NCI-H748 (cell line): ENCODE measurements at regions not wholly inside any gene's neighbourhood (a gene's known extent, or its start where the extent isn't known, plus 50 kb on each side); places are given as distances from the start of the nearest gene placed in this dataset.

Experiments used
- DNase-seq: peaks from one replicate; lab custom pipeline; 2025; ENCODE audit not compliant: unreplicated experiment; lab: John Stamatoyannopoulos, UW

GRCh38 chr6:56771929-56772607 is 129.4 kb upstream of the DST start:
- DNase-seq: no peak

GRCh38 chr6:56771189-56771588 is 128.5 kb upstream of the DST start:
- DNase-seq: no peak

- DNase-seq: no peak
Measured at GRCh38 chr6:56770011-56770520, 127.4 kb upstream of the DST start.

- no peak for DNase-seq
Measured at GRCh38 chr6:56767892-56768531, 125.3 kb upstream of the DST start.

- DNase-seq: no peak
Measured at GRCh38 chr6:56767435-56767834, 124.7 kb upstream of the DST start.

- DNase-seq: no peak
Measured at GRCh38 chr6:56766806-56767178, 124.1 kb upstream of the DST start.

GRCh38 chr6:56766139-56766805 is 123.6 kb upstream of the DST start:
- no peak for DNase-seq

GRCh38 chr6:56765494-56765893 is 122.8 kb upstream of the DST start:
- no peak for DNase-seq

GRCh38 chr6:56764081-56764566 is 121.4 kb upstream of the DST start:
- DNase-seq: peak; percentile 34

GRCh38 chr6:56761651-56762050 is 119.0 kb upstream of the DST start:
- no peak for DNase-seq

- DNase-seq: no peak
Measured at GRCh38 chr6:56760842-56761241, 118.2 kb upstream of the DST start.

- no peak for DNase-seq
Measured at GRCh38 chr6:56759521-56759920, 116.8 kb upstream of the DST start.

- DNase-seq: no peak
Measured at GRCh38 chr6:56758553-56758952, 115.9 kb upstream of the DST start.

GRCh38 chr6:56758120-56758519 is 115.4 kb upstream of the DST start:
- DNase-seq: no peak

GRCh38 chr6:56757588-56757984 is 114.9 kb upstream of the DST start:
- DNase-seq: no peak

- DNase-seq: no peak
Measured at GRCh38 chr6:56756791-56757587, 114.3 kb upstream of the DST start.

- DNase-seq: no peak
Measured at GRCh38 chr6:56756219-56756789, 113.6 kb upstream of the DST start.

- no peak for DNase-seq
Measured at GRCh38 chr6:56755040-56755439, 112.4 kb upstream of the DST start.

GRCh38 chr6:56753811-56754210 is 111.1 kb upstream of the DST start:
- no peak for DNase-seq

GRCh38 chr6:56752534-56752933 is 109.8 kb upstream of the DST start:
- DNase-seq: no peak

- no peak for DNase-seq
Measured at GRCh38 chr6:56752009-56752408, 109.3 kb upstream of the DST start.
